ENCODE measurements at regions not wholly inside any gene's neighbourhood (a gene's known extent, or its start where the extent isn't known, plus 50 kb on each side); places are given as distances from the start of the nearest gene placed in this dataset.

DNA sequence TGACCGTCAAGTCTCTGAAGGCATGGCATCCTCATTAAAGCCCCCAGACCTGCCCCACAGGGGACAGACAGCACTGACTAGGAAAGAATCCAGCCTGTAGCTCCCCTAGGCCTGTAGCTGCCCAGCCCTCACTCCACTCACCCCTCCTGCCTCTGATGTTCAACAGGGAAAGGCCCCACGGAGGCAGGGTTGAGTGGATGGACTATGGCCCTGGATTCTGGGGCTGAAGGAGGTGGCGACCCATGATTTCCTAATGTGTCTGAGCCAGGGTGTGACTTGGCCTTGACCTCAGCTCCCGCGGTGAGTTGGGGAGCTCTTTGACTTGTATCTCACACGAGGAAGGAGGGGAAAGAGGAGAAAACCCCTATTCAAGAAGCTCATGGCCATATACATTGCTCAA lies 238.5 kb upstream of the CSF3R start:
- no peak for DNase-seq (ENCODE audit: low read depth)

DNA sequence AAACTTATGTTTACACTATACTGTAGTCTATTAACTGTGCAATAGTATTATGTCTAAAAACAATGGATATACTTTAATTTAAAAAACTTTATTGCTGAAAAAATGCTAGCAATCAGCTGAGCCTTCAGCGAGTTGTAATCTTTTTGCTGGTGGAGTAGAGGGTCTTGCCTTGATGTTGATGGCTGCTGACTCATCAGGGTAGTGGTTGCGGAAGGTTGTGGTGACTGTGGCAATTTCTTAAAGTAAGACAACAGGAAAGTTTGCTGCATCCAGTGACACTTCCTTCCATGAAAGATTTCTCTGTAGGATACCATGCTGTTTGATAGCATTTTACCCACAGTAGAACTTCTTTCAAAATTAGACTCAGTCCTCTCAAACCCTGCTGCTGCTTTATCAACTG lies 234.7 kb upstream of the CSF3R start:
- no peak for DNase-seq (ENCODE audit: low read depth)

GRCh38 chr1:36715797-36716196 lies 233.1 kb upstream of the CSF3R start:
- DNase-seq (ENCODE audit: low read depth), result no peak

GRCh38 chr1:36714301-36714700 lies 231.6 kb upstream of the CSF3R start:
- DNase-seq (ENCODE audit: low read depth), result no peak

- DNase-seq (ENCODE audit: low read depth), result no peak
These were observed 228.8 kb upstream of the CSF3R start for GRCh38 chr1:36711480-36711879.

DNA sequence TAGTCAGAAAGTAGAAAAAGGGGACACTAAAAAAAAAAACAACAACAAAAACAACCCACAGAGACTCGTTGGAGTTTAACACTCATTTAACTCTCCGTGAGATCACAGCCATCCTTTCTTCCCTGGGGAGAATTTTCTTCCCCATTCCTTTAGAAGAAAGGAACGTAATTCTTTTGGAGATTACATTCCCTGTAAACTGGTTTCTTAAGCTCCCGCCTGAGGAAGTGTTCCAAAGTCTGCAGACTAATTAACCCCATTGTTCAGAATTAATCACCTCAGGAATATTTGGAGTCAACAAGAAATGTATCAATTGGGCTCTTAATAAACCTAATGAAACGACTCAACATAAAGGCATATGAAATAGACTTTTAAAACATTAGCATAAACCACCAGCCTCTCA lies 228.2 kb upstream of the CSF3R start:
- no peak for DNase-seq (ENCODE audit: low read depth)

DNA sequence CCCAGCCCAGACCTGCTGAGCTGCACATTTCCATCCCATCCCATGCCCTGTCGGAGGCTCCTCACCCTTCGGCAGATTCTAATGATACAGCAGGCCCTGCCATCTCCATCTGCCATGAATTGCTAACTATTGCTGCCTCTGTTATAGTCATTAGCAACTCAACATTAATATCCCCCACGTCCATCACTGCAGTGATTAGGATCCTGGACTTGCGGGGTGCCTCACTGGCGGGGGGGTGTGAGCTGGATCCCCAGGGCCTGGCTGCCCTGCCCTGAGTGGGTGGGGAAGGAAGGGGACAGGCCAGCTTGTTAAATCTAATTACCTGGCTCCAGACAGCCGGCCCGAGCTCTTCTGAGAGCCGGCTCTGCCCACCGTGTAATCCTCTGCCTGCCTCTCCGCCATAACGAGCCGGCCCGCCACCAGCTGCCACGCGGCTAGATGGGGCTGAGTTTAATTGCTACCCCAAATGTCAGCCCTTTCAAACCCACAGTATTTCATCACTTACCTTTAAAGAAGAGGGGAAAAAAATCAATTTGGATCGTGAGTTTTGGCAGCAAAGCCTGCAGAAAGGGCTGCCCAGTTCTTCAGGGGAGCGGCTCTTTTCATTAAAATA lies 227.3 kb upstream of the CSF3R start:
- no peak for DNase-seq (ENCODE audit: low read depth)

DNA sequence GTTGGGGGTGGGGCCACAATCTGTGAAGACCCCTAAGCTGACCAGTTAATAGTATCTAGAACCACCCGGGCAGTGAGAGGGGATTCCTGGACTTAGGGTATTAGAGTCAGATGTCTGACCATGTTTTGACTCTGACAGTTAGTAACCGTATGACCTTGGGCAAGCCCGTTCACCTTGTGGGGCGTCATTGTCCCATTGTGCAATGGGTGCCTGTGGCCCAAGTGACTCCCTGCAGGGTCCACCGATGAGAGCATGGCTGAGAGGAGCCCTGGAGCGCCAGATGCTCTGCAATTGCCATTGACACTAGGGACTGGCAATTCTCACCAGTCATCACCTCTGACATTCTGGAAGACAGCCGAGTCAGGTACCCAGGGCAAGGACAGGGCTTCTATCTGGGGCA lies 225.9 kb upstream of the CSF3R start:
- no peak for DNase-seq (ENCODE audit: low read depth)

- DNase-seq (ENCODE audit: low read depth), result no peak
These were observed 224.5 kb upstream of the CSF3R start for GRCh38 chr1:36707221-36707620.

- no peak for DNase-seq (ENCODE audit: low read depth)
These were observed 223.7 kb upstream of the CSF3R start for GRCh38 chr1:36706416-36706815.

- no peak for DNase-seq (ENCODE audit: low read depth)
These were observed 222.9 kb upstream of the CSF3R start for GRCh38 chr1:36705629-36706028.

DNA sequence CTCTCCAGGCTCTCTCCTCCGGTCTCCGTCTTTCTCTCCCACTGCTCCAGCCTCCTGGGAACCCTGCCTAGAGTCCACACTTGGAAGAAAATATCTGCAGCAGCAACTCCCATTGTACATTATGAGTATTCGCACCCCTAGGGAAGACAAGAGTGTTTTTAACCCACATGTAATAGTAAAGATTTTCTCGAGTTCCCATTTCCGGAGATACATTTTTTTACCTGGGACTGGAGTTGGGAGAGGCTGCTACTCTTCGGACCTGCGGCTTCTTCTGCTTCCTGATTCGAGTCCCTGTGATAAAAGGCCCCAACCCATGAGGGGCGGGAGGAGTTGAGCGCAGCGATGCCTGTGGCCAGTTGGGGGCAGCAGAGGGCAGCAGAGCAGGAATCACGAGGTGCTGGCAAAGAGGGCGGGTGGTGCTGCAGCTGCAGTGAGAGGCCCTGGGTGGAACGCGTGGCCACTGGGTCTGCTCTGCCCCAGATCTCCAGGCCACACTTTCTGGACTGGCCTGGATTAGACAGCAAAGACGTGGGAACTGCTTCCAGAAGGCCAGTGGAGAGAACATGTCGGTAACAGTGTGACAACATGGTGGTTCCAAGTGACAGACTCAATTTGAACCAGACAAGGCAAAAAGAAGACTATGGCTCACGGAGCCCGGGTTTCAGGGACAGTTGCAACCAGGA lies 221.0 kb upstream of the CSF3R start:
- DNase-seq (ENCODE audit: low read depth), result peak; percentile 58

GRCh38 chr1:36702963-36703362 lies 220.2 kb upstream of the CSF3R start:
- no peak for DNase-seq (ENCODE audit: low read depth)

DNA sequence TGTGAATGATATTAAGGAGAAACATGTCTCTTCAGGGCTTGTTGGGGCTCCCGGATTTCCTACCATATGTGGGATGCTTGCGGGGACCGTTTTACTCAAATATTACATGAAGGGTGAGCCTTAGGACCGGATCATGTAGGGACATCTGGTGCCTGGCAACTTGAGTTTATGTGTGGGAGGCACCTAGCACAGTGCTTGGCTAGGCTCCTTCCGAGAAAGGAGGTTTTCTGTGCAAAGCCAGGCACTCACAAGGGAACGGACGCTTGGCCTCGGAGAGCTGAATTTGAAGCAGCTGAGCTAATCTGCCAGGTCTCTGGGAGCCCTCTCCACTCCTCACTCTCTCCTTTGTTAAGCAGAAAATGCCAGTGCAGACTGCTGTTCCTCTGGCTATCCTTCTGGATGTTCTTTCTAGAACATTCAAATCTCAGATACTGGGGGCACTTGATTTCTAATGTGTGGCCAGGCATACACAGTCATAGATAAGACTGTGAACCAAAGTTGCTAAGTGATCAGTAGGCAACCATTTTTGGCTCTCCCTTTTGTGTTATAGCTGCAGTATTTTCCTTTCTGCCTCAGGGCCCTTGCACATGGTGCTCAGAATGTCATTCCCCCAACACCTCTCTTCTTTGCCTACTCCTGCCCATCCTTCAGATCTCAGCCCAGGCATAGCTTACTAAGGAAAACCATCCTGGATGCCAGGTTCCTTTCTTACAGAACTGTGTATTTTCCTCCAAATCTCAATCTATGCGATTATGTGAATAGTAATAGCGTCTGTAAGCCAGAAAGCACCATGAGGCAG lies 216.6 kb upstream of the CSF3R start:
- no peak for DNase-seq (ENCODE audit: low read depth)

DNA sequence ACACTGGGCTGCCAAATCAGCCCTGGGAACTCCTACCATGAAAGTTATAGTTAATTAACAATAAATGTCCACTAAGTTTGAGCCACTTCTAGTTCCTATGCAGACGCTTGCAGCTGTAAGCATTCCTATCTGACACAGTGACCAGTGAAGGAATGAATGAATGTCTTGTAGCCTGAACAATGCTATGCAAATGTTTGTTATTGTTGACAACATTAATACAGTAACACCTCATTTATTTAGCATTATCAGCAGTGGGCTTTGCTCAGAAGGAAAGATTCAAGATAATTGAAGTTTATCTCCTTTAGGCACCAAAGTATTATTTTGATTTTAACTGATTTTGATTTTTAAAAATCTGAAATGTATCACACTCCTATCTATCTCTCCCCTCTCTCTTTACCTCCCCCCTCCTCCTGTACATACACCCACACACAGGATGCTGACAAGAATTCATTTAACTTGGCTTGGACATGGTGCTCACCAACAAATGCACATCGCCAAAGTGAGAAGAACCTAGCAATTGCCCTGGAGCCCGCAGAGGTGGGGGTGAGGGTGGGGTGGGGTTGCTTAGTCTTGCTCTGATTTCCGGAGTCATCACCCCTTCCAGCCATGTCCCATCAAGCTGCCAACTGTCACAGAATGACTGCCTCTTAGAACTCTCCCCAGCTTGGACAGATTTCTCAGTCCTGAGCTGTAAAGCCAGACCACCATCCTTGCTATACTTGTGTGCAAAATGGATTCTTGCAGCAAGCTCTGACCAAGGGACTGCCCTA lies 215.3 kb upstream of the CSF3R start:
- DNase-seq (ENCODE audit: low read depth), result no peak

DNA sequence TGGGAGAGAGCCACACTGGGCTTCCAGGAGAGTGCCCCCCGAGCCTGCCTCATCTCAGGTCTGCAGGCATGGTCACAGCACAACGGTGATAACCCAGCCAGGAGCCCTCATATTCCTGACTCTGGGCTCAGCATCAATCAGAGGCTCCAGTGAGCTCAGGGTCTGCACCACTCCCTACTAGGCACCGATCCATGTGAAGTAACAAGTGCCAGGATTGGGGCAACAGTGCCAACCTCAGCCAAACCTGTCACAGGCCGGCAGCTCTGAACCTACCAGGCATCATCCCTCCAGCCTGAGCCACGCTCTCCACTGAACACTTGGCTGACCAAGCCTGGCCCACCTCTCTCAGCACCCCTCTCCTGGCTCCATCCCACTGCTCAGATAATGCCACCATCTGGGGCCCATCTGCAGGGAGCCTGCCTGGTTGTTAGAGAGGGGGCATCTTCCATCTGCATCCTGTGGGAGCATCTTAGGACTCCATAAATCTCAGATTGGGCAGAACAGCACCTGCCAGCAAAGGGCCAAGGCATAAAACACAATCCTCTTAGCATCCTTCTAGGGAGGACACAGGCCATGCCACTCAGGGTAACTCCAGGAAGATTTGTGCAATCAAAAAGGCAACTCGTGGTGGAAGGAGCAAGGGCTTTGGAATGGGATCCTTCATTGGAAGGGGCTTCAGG lies 213.7 kb upstream of the CSF3R start:
- no peak for DNase-seq (ENCODE audit: low read depth)

DNA sequence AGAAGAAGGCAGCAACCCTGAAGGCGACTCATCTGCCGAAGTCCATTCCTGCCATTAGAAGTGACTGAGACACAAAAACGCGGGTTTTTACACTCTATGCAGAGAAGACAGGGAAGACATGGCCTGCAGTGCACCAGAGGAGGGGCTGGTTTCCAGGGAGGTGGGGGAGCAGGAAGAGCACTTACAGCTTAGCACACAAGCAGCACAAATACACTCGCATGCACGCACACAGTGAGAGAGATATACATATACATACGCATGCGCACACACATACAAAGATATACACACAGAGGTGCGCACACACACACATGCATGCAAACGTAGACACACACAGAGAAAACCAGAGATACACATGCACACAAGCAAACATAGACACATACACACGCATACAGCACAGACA lies 210.9 kb upstream of the CSF3R start:
- no peak for DNase-seq (ENCODE audit: low read depth)

- DNase-seq (ENCODE audit: low read depth), result no peak
These were observed 210.4 kb upstream of the CSF3R start for GRCh38 chr1:36693161-36693525.

- no peak for DNase-seq (ENCODE audit: low read depth)
These were observed 209.9 kb upstream of the CSF3R start for GRCh38 chr1:36692465-36693160.

DNA sequence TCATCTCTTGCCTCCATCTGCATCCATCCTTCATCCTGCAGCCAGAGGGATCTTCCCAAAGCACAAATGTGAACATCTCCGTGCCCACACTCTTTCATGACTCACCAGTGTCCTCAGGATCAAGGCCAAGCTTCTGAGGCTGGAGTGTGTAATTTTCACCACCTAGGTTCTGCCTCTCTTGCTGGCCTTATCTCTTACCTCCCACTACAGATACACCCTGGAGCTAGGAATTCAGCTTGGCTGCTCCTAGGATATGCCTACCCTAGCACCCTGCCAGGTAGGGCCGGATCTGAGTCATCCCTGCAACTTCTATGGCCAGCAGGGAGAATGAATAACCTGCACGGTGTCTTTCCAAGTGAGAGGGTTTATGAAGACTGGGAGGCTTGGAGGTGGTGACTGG lies 208.7 kb upstream of the CSF3R start:
- no peak for DNase-seq (ENCODE audit: low read depth)

- no peak for DNase-seq (ENCODE audit: low read depth)
These were observed 207.3 kb upstream of the CSF3R start for GRCh38 chr1:36689992-36690391.
